Lower lobe of right lung (tissue), 2 donors: ENCODE measurements at regions not wholly inside any gene's neighbourhood (a gene's known extent, or its start where the extent isn't known, plus 50 kb on each side); places are given as distances from the start of the nearest gene placed in this dataset.
"Not testable (repeated sequence)": the region's sequence is repeated elsewhere in the genome, so short reads cannot be mapped to it uniquely, and the experiment has no call there.

Experiments used
- ATAC-seq, 2 donors: fragments of 200-7000 bp; cut with Tn5 transposase; one replicate each; pipeline ENCODE4 v1.9.1; 2020 to 2022; ENCODE audit warnings: mild to moderate bottlenecking in 2 of 2, moderate library complexity in 2 of 2
- DNase-seq: peaks from one replicate; pipeline ENCODE4 v3.0.0-alpha.2; 2020
- H3K27ac ChIP-seq: fragments of 200-600 bp; one replicate; pipeline ENCODE4 v1.8.0; 2022
- H3K27me3 ChIP-seq: fragments of 200-600 bp; one replicate; pipeline ENCODE4 v1.8.0; 2022; ENCODE audit warnings: low read depth
- H3K36me3 ChIP-seq: fragments of 200-600 bp; one replicate; pipeline ENCODE4 v1.8.0; 2022; ENCODE audit warnings: mild to moderate bottlenecking
- H3K4me1 ChIP-seq: fragments of 200-600 bp; one replicate; pipeline ENCODE4 v1.8.0; 2022
- H3K4me3 ChIP-seq: fragments of 200-600 bp; one replicate; pipeline ENCODE4 v1.8.0; 2022; ENCODE audit warnings: mild to moderate bottlenecking
- H3K9me3 ChIP-seq: fragments of 200-600 bp; one replicate; pipeline ENCODE4 v1.8.0; 2022
- intact Hi-C: fragments of 100-400 bp; cut with DNase I; formaldehyde crosslinking; loops from one replicate; pipeline ENCODE4 v1.11.0; 2022
- TF ChIP-seq, protein P1 (sequence below): fragments of 200-600 bp; IDR thresholded peaks from one replicate; pipeline ENCODE4 v1.8.0; 2022; ENCODE audit warnings: antibody characterized with exemption, mild to moderate bottlenecking
- donor health status: DM: no; HTN: yes; CAD: no; lungs with severe emphysema.

GRCh38 chr16:5309946-5310611, 212.5 kb upstream of the EEF2KMT start:
- Histone ChIP-seq H3K27ac (no peak overlapping the region), H3K27me3 (no peaks in the 10 kb centered on the region), H3K9me3 (no peaks in the 10 kb centered on the region), H3K4me1 (no peaks in the 10 kb centered on the region), H3K36me3 (no peaks in the 10 kb centered on the region), H3K4me3 (no peak overlapping the region)
- DNase-seq (no peak), ATAC-seq (no peak)
- intact Hi-C loops: no loop called here
- TF ChIP-seq, protein P1, sequence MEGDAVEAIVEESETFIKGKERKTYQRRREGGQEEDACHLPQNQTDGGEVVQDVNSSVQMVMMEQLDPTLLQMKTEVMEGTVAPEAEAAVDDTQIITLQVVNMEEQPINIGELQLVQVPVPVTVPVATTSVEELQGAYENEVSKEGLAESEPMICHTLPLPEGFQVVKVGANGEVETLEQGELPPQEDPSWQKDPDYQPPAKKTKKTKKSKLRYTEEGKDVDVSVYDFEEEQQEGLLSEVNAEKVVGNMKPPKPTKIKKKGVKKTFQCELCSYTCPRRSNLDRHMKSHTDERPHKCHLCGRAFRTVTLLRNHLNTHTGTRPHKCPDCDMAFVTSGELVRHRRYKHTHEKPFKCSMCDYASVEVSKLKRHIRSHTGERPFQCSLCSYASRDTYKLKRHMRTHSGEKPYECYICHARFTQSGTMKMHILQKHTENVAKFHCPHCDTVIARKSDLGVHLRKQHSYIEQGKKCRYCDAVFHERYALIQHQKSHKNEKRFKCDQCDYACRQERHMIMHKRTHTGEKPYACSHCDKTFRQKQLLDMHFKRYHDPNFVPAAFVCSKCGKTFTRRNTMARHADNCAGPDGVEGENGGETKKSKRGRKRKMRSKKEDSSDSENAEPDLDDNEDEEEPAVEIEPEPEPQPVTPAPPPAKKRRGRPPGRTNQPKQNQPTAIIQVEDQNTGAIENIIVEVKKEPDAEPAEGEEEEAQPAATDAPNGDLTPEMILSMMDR: no peak

DNA sequence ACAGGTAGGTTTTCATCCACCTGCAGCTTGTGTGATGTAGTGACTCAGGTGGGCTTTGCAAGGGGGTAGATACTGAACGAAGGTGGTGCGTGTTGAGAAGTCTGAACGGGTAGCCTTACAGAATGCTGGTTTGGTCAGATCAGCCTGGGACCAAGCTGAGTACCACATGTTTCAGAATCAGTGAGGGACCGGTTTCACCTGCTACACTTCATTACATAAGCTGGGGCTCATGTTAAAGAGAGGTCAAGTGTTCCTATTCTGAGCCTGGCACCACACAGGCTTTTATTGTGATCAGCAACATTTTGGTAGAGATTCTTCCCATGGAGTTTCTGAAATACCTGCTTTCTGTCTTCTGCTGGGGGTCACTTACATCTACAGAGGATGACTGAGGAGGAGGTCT, 207.4 kb upstream of the EEF2KMT start:
- no peaks in the 10 kb centered on the region for H3K9me3 ChIP-seq
- ATAC-seq (no peak), DNase-seq (no peak)
- H3K27ac ChIP-seq: no peak overlapping the region
- no peaks in the 10 kb centered on the region for H3K36me3 ChIP-seq
- TF ChIP-seq, protein P1: no peak
- intact Hi-C loops: no loop called here
- H3K4me3 ChIP-seq: no peak overlapping the region
- H3K4me1 ChIP-seq: no peaks in the 10 kb centered on the region
- no peaks in the 10 kb centered on the region for H3K27me3 ChIP-seq

DNA sequence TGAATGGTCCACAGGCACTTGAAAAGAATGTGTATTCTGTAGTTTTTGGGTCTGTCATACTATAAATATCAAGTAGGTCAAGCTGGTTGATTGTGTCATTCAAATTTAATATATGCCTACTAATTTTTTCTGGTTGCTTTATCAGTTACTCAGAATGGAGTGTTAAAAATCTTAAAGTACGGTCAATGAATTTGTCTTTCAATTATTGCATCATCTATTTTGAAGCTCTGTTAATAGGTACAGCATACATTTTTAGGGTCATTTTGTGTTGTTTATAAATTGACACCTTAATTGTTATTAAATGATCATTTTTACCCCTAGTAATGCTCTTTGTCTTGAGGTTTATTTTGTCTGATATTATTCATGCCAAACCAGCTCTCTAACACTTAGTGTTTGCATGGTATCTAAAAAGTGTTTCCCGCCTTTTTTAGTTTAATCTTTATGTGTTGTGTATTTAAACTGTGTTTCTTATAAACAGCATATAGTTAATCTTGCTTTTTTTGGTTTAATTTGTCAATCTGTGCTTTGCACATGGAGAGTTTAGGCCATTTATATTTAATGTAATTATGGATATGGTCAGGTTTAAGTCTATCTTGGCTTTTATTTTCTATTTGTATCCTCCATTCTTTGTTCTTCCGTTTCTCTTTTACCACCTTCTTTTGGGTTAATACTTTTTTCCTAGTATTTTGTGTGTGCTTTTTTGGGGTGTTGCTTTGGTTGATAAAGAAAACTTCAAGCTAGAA, 204.9 kb upstream of the EEF2KMT start:
- intact Hi-C loops: no loop called here
- Histone ChIP-seq H3K27me3 (no peaks in the 10 kb centered on the region), H3K9me3 (no peaks in the 10 kb centered on the region), H3K27ac (no peak overlapping the region), H3K36me3 (no peaks in the 10 kb centered on the region), H3K4me1 (no peaks in the 10 kb centered on the region), H3K4me3 (no peak overlapping the region)
- TF ChIP-seq, protein P1: no peak
- DNase-seq: no peak
- ATAC-seq: no peak

DNA sequence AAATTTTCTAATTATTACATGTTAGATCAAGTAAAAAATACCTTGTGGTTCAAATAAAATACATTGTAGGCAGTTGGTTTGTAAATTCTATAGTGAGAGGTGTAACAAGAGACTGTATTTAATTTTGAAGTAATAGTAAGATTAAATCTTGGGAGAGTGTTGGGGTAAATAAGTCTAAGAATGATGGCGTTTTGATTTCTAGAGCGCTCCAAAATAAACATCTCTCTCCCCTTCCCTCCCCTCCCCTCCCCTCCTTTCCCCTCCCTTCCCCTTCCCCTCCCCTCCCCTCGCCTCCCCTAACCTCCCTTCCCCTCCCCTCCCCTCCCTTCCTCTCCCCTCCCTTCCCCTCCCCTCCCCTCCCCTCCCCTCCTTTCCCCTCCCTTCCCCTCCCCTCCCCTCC, 200.6 kb upstream of the EEF2KMT start:
- Histone ChIP-seq H3K27ac (no peak overlapping the region), H3K4me1 (no peaks in the 10 kb centered on the region), H3K27me3 (no peaks in the 10 kb centered on the region), H3K36me3 (no peaks in the 10 kb centered on the region), H3K4me3 (no peak overlapping the region), H3K9me3 (no peaks in the 10 kb centered on the region)
- intact Hi-C loops: no loop called here
- TF ChIP-seq, protein P1: no peak
- ATAC-seq (no peak), DNase-seq (no peak)

DNA sequence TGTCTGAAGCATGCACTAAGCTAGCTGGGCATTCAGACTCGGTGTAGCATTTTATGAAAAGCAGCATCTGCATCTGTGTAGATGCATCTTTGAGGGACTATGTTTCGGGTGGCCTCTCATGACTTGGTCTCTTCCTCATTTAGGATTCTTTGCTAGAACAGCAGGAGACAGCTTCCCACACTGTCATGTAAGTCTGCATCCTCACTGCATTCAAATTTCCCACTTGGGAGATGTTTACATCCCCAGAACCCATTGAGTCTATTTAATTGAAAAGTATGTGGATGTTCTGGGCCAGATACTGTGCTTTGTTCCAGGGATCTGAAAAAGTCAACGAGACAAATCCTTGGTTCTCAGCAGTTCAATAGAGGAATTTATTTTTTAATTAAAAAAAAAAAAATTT, 198.6 kb upstream of the EEF2KMT start:
- no peak overlapping the region for H3K27ac ChIP-seq
- DNase-seq (no peak), ATAC-seq (no peak)
- no peaks in the 10 kb centered on the region for H3K9me3 ChIP-seq
- H3K4me1 ChIP-seq: no peaks in the 10 kb centered on the region
- TF ChIP-seq, protein P1: no peak
- no peak overlapping the region for H3K4me3 ChIP-seq
- no peaks in the 10 kb centered on the region for H3K36me3 ChIP-seq
- H3K27me3 ChIP-seq: no peaks in the 10 kb centered on the region
- intact Hi-C loops: no loop called here

DNA sequence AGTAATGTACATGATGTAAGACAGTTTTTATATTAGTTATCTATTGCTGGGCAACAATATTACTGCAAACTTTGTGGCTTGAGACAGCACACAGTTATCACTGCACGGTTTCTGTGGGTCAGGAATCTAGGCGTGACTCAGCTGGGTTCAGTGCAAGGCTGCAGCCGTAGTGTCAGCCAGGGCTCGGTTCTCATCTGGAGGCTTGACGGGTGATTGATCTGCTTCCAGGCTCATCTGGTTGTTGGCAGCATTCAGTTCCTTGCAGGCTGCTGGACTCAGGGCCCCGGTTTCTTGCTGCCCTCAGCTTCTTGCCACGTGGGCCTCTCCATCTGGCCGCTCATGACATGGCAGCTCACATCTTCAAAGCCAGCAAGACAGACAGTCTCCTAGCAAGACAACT, 197.7 kb upstream of the EEF2KMT start:
- not testable (repeated sequence) for ATAC-seq, DNase-seq

GRCh38 chr16:5282152-5282551, 184.6 kb upstream of the EEF2KMT start:
- H3K4me3 ChIP-seq, H3K27me3 ChIP-seq, ATAC-seq, H3K36me3 ChIP-seq, intact Hi-C loops, DNase-seq, H3K9me3 ChIP-seq, H3K4me1 ChIP-seq, H3K27ac ChIP-seq: not testable (repeated sequence)

More for the DNA sequence above, 197.7 kb upstream of the EEF2KMT start:
- H3K4me1 ChIP-seq, H3K36me3 ChIP-seq, intact Hi-C loops, H3K27ac ChIP-seq, H3K4me3 ChIP-seq, H3K27me3 ChIP-seq, H3K9me3 ChIP-seq: not testable (repeated sequence)
